Stimulated activated CD4-positive, alpha-beta T cell treated with anti-CD3 and anti-CD28 coated beads, Interleukin-15, amount 100 ng/mL, for 1 hour (primary cell): ENCODE measurements at regions not wholly inside any gene's neighbourhood (a gene's known extent, or its start where the extent isn't known, plus 50 kb on each side); places are given as distances from the start of the nearest gene placed in this dataset.
A peak's percentile ranks its signal among the peaks of the same experiment; 100 is the strongest.

Experiments
- DNase-seq, 2 donors: peaks; one replicate each; pipeline ENCODE4 v3.0.0-alpha.2; 2020; ENCODE audit warnings: low read depth in 1 of 2, low spot score in 1 of 2

DNA sequence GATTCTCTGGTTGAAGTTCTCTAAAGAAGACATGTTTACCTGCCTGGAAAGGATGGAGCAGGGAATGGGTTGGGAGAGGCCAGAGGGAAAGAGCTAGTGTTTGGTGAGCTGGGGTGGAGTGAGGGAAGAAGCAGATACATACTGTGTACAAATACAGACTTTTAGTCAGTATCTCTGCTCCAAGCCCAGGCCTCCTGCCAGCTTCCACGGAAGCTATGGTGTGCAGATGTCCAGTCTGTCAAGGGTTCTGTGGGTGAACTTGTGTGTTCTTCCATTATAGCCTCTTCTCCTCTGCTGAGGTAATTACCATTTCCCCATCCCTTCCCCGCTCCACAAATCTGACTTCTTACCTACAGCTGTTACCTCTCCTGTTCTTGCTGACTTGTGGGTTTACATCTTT lies 208.6 kb downstream of the HRH4 start:
- no peak for DNase-seq

DNA sequence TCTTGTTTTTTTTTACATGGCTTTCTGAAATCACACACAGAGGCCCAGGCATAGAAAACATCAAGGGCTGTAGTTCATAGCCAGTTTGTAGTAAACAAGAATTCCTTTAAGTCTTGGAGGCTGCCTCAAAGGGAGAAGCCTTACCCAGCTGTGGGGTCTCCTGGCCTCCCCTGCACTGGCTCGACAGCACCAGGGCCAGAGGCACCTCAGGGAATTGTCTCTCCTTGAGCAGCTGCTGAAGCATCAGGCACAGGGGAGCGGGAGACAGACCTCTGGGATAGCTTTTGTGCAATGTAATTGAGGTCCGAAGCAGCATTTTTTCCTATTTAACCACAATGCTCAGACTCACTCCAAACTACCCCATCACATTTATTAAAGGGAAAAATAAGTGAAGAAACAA lies 209.1 kb downstream of the HRH4 start:
- no peak for DNase-seq

DNA sequence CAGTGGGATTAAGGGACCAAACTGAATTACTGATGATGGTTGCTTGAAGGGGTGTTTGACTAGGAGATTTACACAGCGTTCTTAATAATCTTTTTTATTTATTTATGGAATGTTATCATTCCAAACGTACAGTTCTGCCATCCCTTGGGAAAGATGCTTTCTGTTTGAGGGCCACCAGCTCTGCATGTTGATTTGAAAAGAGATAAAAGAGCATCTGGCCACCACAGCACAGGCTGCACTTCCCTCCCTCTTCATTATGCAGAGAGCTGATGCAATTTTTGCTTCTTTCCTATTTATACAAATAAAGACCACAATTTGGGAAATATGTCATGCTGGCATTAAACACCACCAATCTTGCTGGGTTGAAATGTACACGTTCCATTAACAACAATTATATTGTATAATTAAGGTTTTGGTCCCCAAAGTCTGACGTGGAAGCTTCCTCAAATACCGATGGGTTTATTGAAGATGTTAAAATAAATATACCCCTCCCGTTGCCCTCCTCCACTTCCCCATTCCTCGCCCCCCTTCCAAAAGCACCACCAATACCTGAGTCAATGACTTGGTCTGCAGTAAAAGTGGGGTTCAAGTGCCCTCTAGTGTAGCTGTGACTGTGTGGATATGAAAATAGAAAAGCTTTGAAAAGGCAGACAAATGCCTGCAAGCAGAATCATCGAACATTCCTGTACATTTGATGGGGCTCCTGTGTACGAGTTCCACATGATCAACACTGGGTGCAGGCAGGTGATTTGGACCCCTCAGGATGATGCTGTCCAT lies 211.9 kb downstream of the HRH4 start:
- DNase-seq: no peak

DNA sequence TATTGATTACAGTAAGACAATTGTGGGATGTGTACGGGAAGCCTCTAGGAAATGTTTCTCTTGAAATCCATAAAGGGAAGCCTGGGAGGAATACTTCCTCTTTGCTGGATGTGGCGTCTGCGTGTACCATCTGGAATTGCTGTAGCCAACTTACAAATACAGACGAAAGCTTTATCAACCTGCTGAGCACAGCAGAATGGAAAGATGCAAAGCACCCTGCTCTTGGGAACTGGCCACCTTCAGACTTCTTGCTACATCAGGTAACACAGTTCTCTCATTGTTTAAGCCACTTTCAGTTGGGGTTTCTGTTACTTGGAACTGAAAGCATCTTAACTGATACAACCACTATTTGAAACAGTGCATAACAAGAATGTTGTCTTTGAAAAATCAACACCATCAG lies 213.8 kb downstream of the HRH4 start:
- no peak for DNase-seq

DNA sequence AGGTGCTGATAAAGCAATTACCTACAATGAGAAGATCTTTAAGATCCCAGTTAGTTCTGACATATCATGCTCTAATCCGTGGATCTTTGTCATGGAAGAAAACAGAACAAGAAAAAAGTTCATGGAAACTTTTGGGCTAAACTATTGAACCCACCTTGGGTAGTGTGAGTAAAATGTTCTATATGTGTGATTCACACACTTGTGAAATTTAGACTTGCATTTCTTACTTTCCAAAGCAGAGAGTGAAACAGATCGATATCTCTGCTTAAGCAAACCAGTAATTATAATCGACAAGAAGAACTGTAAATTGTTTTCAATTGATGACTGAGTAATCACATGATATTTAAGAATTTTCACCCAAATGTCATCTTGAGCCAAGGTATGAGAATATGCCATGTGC lies 214.2 kb downstream of the HRH4 start:
- DNase-seq: no peak

DNA sequence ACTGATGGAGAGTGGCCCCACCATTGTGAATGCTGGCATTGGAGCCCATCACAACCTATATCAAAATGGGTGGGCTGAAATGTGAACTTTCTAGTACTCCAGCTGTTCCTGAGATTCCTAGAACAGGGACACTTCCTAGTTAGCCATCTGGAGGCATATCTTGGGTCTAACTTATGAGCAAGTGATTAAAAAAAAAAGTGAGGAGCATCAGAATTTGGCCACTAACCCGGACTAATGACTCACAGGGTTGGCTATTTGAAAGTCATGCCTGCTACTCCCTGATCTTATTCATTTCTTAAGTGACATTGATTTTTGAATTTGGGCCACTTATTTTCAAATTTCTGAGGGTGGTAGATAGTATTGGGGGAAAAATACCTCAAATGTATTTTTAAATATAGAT lies 216.6 kb downstream of the HRH4 start:
- no peak for DNase-seq

DNA sequence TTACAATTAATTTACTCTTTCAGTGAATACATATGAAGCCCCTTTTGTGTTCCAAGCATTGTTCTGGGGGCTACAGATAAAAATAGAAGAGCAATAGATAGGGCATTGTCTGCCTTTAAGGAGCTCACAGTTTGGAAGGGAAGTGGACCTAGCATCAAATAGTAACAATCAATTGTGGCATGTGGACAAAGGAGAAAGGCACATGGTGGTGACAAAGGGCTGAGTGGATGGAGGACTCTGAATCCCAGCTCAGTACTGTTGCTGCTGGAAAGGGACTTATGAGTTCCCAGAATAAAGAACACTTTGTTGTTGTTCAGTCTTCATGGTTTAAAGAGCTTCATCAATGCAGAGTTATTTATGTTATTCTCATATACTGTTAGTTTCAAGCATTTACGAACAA lies 217.7 kb downstream of the HRH4 start:
- DNase-seq: no peak

DNA sequence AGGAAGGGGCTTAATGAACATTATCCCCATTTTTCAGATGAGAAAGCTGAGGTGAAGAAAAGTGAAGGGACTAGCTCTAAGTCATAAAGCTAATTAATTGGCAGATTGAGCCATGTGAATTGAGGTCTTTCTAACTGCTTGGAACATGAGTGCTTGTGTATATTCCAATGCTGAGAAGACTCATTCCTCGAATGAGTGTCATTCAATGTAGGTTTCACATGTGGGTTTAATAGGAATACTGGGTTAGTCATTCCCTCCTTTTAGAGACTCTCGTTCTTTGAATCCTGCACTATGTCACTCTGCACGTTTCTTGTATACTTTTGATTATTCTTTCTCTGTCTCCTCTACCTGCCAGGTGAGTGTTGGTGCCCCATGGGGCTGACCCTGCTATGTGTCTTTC lies 218.2 kb downstream of the HRH4 start:
- DNase-seq: no peak

DNA sequence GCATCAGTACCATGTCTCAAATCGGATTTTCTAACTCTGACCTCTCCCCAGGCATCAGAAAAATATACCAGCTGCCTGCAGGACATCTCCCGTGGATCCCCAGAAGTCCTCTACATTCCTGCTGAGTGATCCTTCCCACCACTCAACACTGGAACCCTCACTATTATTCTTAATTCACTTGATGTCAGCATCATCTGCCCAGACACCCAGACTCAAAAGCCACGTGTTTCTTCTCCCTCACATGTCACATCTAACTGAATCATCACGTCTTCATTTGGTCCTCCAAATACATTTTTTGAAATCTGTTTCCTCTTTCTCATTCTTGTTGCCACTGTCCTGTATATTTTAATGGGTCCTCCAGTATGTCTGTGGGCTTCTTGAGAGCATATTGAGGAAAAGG lies 218.6 kb downstream of the HRH4 start:
- DNase-seq: no peak

DNA sequence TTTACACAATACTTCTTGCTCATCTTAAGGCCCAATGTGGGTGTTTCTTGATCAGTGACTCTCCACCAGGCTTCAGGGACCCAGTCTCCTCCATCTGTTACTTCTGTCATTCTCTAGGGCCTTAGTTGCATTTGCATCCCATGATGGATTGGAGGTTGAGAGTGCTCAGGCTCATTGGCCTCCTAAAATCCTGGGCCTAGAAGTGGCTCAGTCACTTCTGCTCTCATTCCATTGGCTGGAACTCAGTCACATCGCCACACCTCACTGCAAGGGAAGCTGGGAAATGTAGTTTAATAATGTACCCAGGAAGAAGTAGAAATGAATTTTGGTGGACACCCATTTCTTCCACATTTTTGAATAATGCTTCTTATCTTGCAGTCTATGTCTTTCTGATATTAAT lies 223.5 kb downstream of the HRH4 start:
- DNase-seq: no peak

DNA sequence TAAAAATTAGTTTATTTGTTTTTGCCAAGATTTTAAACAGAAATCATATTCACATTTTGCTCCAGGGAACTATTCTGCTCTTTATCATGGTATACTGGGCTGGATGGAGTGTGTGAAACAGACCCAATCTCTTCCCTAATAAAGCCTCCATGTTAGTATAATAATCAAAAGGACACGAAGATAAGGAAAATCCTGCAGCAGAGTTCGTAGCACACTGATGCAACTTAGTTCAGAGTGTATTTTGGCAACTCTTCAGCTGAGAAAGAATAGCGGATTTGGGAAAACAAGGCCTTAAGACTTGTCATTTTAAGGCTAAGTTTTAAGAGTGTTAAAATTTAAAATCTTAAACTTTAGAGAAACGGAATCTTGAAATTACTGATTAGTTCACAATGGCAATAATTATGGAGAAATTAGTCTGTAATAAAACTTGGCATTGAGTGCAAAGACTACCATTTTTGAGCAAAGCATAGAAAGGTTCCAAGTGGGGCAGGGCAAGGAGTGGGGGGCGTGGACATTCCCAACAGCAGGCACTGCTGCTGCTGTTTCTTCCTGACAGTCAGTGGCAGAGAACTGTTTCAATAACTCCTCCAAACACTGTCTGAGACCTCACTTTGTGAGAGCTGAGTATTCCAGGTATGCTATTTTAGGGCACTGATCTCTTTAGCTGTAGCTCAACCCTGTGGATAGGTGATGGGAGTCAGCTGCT lies 225.0 kb downstream of the HRH4 start:
- DNase-seq: no peak

DNA sequence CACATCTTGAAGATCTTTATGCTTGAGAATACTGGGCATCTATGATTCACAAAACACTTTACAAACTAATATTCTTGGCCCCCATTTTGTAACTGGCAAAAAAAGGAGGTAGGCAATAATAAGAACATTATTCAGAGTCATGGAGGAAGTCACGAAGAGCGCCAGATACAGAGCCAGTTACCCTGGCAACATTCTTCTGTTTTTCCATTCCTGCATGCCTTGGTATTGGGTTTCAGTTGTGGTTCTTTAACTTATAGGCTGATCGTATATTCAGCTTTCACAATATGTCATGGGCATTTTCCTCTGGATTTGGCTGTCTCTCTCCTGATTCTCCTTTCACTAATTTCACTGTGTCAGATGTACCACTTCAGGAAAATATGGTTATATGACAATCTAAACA lies 234.7 kb downstream of the HRH4 start:
- DNase-seq: no peak

DNA sequence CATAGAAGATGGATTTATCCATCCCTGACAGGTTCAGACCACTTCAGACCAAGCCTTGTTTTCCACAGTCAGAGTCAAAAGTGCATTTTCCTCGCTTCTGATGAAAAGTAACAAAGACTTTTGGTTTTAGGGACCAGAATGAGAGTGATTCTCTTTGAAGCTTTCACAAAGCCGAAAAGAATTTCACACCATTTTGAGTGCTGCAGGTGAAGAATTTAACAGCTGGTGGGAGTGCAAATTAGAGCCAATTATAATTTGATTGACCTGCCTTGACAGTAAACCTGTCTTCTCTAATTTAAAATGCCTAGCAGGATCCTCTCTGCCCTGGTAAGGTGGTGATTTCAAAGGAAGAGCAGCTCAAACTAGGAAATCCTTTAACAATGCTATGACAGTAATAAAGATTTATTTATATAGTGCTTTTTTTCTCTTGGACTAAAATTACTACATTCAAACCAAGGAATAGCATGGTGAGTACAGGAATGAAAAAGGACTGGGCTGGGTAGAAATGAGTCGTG lies 241.6 kb downstream of the HRH4 start:
- DNase-seq: no peak

DNA sequence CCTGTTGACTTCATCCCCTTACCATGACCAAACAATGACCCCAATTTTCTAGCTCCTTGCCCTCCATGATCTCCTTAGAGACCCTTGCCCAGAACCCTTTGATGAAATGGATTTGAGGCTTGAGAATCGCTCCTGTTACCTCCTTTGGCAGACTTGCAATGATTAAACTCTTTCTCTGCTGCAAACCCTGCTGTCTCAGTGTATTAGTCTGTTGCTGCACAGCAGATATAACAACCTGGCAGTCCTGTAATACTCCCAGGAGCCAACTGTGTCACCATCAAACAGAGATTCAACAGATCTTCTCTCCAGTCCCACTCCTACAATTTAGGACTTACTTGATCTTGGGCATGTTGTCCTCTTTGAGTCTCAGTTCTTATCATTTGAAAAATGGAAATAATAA lies 242.9 kb downstream of the HRH4 start:
- DNase-seq: no peak

DNA sequence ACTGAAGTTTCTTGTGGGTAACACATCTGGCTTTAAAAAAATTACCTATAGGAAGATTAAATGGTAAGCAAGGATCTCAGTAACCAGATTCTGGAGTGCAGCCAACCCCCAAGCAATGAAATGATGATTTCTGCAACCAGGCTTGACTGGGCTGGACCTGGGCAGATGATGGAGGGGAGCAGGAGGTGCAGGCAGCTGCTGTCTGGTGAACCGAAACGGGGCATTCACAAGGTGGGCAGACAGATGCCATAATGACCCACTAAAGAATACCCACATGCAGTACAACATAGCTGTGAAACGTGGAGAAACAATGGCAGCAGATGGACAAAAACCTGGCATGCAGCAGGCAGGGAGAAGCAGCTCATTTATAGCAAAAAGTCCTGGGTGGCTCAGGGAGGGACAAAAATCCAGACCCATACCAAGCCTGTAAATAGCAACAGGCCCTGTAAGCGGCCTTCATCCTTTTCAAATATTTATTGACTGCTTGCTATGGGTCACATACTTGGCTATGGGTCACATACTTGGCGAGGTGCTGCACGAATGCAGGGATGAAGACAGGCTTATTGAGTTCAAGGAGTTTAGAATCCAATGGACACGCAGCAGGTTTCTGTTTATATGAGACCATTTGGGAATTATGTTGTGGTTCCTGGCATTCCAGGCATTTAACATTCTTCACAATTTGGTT lies 244.7 kb downstream of the HRH4 start:
- DNase-seq: no peak

DNA sequence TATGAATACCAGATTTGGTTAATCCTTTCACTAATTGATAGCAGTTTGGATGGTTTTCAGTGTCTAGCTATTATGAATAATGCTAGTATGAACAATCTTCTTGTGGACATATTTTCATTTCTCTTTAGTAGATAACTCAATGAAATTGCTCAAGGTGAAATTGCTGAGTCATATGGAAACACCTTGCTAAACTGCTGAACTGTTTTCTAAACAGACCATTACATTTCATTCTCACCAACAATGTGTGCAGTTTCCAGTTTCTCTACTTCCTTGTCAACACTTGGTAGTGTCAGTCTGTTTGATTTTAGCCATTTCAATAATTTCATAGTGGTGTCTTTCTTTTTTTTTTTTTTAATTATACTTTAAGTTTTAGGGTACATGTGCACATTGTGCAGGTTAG lies 250.0 kb downstream of the HRH4 start:
- no peak for DNase-seq

DNA sequence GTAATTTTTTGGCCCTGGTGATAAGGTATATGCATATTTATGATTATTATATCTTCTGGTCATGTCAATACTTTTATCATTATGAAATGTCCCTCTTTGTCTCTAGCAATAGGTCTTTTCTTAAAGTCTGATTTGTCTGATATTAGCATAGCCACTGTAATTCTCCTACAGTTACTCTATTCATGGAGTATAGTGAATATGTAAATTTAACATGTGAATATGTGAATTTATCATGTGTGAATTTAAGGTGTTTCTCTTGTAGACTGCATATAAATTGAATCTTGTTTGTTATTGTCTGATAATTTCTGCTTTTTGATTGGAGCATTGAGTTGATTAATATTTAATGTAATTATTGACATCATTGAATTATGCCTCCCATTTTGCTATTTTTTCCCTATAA lies 259.4 kb downstream of the HRH4 start:
- DNase-seq: no peak

DNA sequence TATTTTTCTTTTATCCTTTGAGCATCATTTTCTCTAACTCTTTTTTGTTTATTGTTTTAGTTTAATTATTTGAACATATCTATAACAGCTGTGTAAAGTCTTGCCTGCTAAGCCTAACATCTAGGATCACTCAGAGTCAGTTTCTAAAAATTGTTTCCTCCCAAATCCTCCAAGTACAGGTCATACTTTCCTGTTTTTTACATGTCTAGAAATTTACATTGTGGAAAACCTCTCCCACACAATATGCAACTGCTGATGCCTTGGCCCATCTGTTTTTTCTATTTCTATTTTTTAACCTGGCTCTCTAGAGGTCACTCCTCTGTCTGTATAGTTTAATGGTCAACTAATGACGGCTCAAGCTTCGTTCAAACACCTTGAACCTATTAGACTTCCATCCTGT lies 261.0 kb downstream of the HRH4 start:
- no peak for DNase-seq

DNA sequence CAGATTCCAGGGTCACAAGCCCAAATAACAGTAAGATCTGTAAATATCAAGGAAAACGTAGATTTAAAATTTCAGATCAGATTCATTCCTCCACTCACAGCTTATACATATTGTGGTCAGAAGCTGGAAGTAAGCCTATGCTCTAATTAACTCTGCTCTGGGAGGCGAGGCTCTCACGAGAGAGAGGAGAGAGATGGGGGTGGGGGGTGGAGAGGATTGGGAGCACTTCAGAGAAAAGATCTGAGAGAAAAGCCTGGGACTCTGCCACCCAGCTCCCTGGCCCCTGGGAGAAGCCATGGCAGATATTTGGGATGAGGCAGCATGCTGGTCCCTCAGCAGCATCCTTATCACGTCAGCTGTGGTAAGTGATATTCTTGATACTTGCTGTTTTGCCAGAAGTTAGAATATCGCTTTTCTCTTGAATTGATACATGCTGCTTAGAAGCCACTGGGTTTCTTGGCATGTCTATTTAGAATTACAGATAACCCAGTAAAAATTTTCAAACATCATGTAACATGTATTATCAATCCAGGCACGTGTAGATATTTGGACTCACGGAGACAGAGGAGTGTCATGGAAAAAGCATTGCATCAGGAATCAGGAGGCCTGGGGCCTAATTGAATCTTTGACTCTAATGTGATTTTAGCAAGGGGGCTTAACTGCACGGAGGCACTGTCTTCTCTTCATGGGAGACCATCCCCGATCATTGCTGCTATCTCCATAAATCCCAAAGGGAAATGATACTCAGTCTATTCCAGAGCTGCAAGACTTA lies 265.4 kb downstream of the HRH4 start:
- no peak for DNase-seq

DNA sequence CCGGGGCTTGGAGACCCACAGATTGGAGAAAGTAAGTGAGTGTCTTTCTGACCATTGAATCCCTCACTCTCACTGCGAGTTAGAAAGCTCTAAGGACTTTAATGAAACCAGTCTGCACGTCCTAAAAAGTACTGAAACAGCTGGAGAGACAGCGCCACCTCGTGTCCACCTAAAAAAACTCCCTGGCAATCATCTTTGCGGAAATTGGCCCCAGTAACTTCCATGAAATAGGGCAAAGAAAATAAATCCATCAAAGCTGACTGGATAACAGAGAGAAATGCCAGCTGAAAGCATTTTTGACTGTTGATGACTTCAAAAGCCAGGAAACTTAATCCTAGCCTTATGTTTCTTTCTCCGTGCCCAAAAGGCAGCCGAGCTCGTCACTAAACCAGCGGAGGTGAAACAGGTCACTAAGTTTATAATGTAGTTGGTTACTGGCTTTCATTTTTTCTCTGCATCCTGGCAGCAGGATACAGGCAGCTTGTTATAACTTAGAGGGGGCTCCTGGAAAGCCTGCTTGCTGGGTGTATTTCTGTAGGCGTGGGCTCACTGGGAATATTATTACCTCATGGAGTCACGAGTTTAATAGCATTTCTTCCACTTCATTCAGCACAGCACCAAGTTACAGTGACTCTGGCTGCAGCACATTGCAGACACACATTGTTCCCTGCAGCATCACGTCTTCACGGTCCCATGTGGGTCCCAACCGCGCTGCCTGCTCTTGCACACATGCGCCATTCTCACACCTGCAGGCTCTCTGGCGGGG lies 266.5 kb downstream of the HRH4 start:
- peak in 1 of 2 donors; percentile 13 for DNase-seq

DNA sequence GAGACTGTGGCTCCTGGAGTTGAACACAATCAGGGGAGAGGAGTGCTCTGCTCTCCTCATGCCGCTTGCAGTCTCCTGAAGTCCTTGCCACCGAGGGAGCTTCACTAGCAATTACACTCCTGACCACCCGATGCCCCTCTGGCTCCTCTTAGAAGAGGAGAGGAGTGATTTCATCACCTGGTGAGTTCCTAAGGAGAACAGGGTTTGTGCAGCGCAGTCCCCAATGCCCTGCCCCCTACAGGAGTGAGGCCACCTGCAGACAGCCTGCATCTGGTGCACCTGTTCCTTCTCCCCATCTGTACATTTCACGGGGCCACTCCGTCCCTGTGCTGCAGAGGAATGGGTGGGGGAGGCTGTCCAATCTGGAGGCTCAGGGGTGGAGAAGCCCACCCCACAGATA lies 267.2 kb downstream of the HRH4 start:
- no peak for DNase-seq
